Astrocyte of the cerebellum (primary cell): ENCODE measurements at regions not wholly inside any gene's neighbourhood (a gene's known extent, or its start where the extent isn't known, plus 50 kb on each side); places are given as distances from the start of the nearest gene placed in this dataset.
A peak's percentile ranks its signal among the peaks of the same experiment; 100 is the strongest.

Source experiments
- DNase-seq: peaks from one replicate; pipeline ENCODE4 v3.0.0-alpha.2; 2011; ENCODE audit warnings: low read depth
- H3K4me3 ChIP-seq: 2 replicates; pipeline ENCODE4 v1.5.1; 2011; ENCODE audit warnings: mild to moderate bottlenecking, low read depth, low read length, moderate library complexity
- in situ Hi-C: cut with HindIII; loops from 2 replicates; pipeline ENCODE4 v1.10.0; 2017; ENCODE audit warnings: low sequenced_read_pairs
- TF ChIP-seq, protein P1 (sequence below): IDR thresholded peaks from 2 replicates; pipeline ENCODE4 v1.5.1; 2012; ENCODE audit warnings: low read length, low read depth, moderate library complexity, mild to moderate bottlenecking; ENCODE audit errors: missing control alignments

DNA sequence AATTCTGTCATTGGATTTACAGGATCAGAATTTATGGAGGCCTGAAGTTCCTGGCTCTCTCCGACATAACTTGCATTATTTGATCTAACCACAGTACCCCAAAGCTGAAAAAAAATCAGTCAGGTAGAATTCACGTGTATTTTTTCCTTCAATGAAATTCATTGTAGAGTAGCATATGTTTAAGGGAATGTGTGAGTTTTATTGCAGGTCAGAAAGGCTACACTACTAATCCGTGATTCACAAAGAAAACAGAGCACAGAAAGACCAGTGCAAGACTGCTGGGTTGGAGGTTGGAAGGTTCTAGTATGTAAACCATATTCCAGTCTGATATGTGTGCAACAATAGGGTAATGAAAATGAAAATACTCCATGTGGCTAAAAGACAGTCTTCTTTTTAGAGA, 247.0 kb upstream of the FERD3L start:
- DNase-seq: peak; percentile 43
- H3K4me3 ChIP-seq: no peak overlapping the region
- TF ChIP-seq, protein P1, sequence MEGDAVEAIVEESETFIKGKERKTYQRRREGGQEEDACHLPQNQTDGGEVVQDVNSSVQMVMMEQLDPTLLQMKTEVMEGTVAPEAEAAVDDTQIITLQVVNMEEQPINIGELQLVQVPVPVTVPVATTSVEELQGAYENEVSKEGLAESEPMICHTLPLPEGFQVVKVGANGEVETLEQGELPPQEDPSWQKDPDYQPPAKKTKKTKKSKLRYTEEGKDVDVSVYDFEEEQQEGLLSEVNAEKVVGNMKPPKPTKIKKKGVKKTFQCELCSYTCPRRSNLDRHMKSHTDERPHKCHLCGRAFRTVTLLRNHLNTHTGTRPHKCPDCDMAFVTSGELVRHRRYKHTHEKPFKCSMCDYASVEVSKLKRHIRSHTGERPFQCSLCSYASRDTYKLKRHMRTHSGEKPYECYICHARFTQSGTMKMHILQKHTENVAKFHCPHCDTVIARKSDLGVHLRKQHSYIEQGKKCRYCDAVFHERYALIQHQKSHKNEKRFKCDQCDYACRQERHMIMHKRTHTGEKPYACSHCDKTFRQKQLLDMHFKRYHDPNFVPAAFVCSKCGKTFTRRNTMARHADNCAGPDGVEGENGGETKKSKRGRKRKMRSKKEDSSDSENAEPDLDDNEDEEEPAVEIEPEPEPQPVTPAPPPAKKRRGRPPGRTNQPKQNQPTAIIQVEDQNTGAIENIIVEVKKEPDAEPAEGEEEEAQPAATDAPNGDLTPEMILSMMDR: no peak
- in situ Hi-C loops: no loop called here

DNA sequence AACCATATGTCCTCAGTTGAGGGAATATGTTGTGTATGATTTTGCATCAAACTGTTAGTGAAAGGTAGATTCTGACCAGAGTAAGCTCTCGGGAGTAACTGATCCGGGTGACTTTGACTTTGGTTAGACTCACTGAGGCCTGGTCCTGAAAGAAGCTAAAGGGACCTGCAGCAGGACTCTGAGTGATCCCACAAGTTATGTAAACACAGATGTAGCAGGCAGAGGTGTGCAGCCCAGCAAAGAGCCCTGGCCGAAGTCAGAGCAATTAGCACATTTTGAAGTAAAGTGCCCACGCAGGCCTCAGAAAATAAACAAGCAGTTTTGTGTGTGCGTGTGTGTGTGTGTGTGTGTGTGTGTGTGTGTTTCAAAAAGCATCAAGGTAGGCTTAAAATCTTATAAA, 245.6 kb upstream of the FERD3L start:
- DNase-seq: no peak
- in situ Hi-C loops: no loop called here
- TF ChIP-seq, protein P1: no peak
- H3K4me3 ChIP-seq: no peak overlapping the region

DNA sequence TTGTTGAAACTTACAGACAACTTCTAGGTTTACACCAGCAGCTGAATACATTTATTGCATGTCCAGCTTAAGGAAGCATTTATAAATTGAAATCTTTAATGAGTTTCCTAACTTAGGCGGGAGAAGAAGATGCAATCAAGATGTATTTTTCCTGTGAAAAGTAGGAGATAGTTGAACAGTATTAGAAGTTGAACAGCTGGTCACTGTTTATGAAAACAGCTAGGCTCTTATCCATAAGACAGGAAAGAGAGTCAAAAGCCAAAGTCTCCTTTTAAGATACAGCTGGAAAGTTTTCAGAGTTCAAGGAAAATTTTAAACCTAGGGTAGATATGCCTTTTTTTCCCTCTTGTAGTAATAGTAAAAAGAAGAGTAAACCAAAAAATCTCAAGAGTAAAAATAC, 236.1 kb upstream of the FERD3L start:
- DNase-seq: no peak
- H3K4me3 ChIP-seq: no peak overlapping the region
- TF ChIP-seq, protein P1: no peak
- in situ Hi-C loops: no loop called here

DNA sequence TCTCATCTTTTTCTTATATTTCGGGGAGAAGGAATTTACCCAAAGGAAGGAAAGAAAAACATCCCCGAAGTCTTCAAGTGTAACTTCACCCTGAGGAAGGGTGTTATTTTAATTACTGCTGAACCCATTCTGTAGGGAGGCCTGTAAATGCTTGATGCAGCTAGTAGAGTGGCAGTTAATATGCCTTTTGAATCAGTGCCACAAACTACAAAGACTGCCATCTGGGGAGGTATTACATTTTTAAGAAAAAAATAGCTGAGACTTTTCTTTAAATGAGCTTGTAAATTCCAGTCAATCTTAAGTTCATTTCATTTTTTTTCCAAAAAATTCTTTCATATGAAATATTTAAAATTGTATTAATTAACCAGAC, 233.1 kb upstream of the FERD3L start:
- TF ChIP-seq, protein P1: no peak
- in situ Hi-C loops: no loop called here
- DNase-seq: no peak

DNA sequence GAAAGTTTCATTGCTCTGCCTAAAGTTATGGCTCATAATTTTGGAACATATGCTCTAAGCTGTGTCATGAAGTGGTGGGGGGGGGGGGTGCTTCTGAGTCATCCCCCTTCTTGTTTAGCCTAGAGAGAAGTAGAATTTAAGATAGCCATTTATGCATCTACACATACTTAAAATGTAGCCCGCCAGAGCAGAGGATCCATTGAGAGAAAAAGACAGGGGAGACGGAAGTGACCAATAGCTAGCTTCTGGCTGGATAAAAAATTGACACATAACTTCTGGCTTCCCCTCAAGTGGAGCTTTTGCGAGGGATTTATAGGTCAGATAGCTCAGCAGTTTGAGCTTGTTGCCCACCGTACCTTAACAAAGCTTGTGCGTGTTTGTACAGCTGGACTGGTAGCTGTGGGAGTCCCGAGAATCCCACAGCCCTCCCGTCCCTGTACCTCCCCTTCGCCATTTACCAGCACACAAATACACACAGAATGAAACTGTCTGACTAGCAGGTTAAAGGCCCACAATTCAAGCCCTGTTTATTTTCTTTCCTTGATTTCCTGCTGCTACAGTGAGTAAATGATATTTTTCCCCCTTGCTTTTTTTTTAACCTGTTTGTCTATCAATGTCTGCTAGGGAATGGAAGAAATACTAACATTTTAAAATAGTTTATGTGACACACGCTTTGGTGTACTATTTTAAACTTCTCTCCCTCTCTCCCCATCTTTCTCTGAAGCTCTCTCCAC, 232.6 kb upstream of the FERD3L start:
- DNase-seq: no peak
- TF ChIP-seq, protein P1: no peak
- in situ Hi-C loops: no loop called here
- H3K4me3 ChIP-seq: no peak overlapping the region

More for the DNA sequence above, 233.1 kb upstream of the FERD3L start:
- no peak overlapping the region for H3K4me3 ChIP-seq

DNA sequence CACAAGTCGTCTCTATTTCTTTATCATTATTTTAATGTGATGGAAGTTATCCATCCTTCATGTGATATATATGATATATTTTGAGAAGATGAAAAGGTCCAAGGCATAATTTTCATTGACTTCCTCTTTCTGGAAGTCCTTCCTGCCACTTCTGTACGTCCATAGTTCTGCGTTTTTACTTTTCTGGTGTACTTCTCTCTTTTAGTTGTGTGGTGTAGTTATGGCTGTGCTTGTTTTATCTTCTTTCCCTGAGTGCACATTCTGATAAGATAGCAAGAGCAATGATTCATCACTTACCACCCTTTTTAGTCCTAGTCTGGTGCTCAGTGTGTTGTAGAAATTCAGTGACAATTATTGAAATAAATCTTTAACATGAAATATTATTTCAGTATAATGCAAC, 231.3 kb upstream of the FERD3L start:
- TF ChIP-seq, protein P1: no peak
- in situ Hi-C loops: no loop called here
- DNase-seq: no peak
- no peak overlapping the region for H3K4me3 ChIP-seq
